Lower leg skin (tissue), 3 donors: ENCODE measurements at regions not wholly inside any gene's neighbourhood (a gene's known extent, or its start where the extent isn't known, plus 50 kb on each side); places are given as distances from the start of the nearest gene placed in this dataset.

Source experiments
- POLR2A ChIP-seq, 2 donors: fragments of 450-650 bp; IDR thresholded peaks; one replicate each; pipeline ENCODE4 v1.6.1; 2016 to 2017; ENCODE audit warnings: antibody characterized with exemption in 2 of 2, mild to moderate bottlenecking in 1 of 2, moderate library complexity in 1 of 2
- TF ChIP-seq, protein P1 (sequence below), 3 donors: fragments of 450-650 bp; IDR thresholded peaks; one replicate each; pipeline ENCODE4 v1.5.1; 2016; ENCODE audit warnings: antibody characterized with exemption in 3 of 3, mild to moderate bottlenecking in 3 of 3, moderate library complexity in 2 of 3

DNA sequence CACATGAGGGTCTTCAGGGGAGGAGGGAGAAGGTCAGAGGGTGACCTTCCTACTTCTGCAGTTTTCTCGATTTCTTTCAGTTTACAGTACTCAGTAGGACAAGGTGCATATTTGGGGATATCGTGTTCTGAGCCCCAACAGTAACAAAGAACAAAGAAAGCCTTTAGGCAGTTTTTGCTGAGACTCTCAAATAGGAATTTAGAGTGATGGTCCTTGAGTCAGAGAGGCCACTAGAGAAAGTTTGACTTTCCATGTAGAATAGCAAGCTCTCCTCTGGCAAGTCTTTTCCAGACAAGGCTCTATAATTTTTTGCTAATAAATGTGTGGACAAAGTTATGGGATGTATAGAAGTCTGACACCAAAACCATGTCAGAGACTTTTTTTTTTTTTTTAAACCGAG lies 194.6 kb downstream of the TM9SF2 start:
- TF ChIP-seq, protein P1, sequence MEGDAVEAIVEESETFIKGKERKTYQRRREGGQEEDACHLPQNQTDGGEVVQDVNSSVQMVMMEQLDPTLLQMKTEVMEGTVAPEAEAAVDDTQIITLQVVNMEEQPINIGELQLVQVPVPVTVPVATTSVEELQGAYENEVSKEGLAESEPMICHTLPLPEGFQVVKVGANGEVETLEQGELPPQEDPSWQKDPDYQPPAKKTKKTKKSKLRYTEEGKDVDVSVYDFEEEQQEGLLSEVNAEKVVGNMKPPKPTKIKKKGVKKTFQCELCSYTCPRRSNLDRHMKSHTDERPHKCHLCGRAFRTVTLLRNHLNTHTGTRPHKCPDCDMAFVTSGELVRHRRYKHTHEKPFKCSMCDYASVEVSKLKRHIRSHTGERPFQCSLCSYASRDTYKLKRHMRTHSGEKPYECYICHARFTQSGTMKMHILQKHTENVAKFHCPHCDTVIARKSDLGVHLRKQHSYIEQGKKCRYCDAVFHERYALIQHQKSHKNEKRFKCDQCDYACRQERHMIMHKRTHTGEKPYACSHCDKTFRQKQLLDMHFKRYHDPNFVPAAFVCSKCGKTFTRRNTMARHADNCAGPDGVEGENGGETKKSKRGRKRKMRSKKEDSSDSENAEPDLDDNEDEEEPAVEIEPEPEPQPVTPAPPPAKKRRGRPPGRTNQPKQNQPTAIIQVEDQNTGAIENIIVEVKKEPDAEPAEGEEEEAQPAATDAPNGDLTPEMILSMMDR (IDR thresholded peaks at IDR 0.05), result no peak
- no peak for TF ChIP-seq POLR2A (IDR thresholded peaks at IDR 0.05)
